ENCODE measurements at regions not wholly inside any gene's neighbourhood (a gene's known extent, or its start where the extent isn't known, plus 50 kb on each side); places are given as distances from the start of the nearest gene placed in this dataset.

- Histone ChIP-seq H3K4me2 (replicated peaks; ENCODE audit: extremely low read depth, low read length, poor library complexity, severe bottlenecking) (no peak overlapping the region), H4K20me1 (ENCODE audit: insufficient read depth, low read length) (no peaks in the 10 kb centered on the region), H3K79me2 (ENCODE audit: insufficient read depth, low read length) (no peaks in the 10 kb centered on the region), H3K27me3 (ENCODE audit: control insufficient read depth in 2 of 2, insufficient read depth in 2 of 2, low read length in 2 of 2) (no peaks in the 10 kb centered on the region), H3K4me1 (ENCODE audit: control insufficient read depth in 1 of 2, insufficient read depth in 2 of 2, low read length in 2 of 2) (no peaks in the 10 kb centered on the region), H3K36me3 (replicated peaks in 1 of 2; ENCODE audit: control insufficient read depth in 1 of 2, insufficient read depth in 2 of 2, low read length in 2 of 2) (no peaks in the 10 kb centered on the region), H3K4me3 (replicated peaks in 1 of 3; ENCODE audit: low read depth in 2 of 3, low read length in 3 of 3) (no peak overlapping the region), H2AFZ (ENCODE audit: insufficient read depth, low read depth, low read length, poor library complexity, severe bottlenecking) (no peak overlapping the region), H3K9me3 (replicated peaks in 1 of 2; ENCODE audit: control insufficient read depth in 1 of 2, insufficient read depth in 1 of 2, low read length in 2 of 2) (peaks cover 0 to 3% of the 10 kb centered on the region in 2 donors), H3K9ac (ENCODE audit: insufficient read depth, low read length, poor library complexity, severe bottlenecking) (no peak overlapping the region), H3K27ac (ENCODE audit: low read depth in 1 of 2, low read length in 2 of 2) (no peak overlapping the region)
- Mint-ChIP-seq H3K27ac (no peak overlapping the region), H3K27me3 (ENCODE audit: low read depth in 3 of 3) (peaks cover 0 to 4% (median 0%) of the 10 kb centered on the region in 3 donors), H3K36me3 (no peaks in the 10 kb centered on the region), H3K4me1 (no peaks in the 10 kb centered on the region), H3K4me3 (no peak overlapping the region), H3K9me3 (peaks cover 3 to 17% (median 6%) of the 10 kb centered on the region in 7 donors)
- no peak for DNase-seq
- 92% methylated on average over 2 of the region's 2 CpGs for WGBS (ENCODE audit: insufficient coverage)
- TF ChIP-seq CTCF (IDR thresholded peaks at IDR 0.05): no peak
- intact Hi-C loops (cut with micrococcal nuclease): no loop called here
Observed at GRCh38 chr20:18991012-18991411, 177.4 kb downstream of the SCP2D1 start.

GRCh38 chr20:18992418-18992817 is 178.8 kb downstream of the SCP2D1 start:
- intact Hi-C loops (cut with micrococcal nuclease): no loop called here
- Histone ChIP-seq H2AFZ (ENCODE audit: insufficient read depth, low read depth, low read length, poor library complexity, severe bottlenecking) (no peak overlapping the region), H3K9me3 (replicated peaks in 1 of 2; ENCODE audit: control insufficient read depth in 1 of 2, insufficient read depth in 1 of 2, low read length in 2 of 2) (peaks cover 0 to 3% of the 10 kb centered on the region in 2 donors), H3K4me2 (replicated peaks; ENCODE audit: extremely low read depth, low read length, poor library complexity, severe bottlenecking) (no peak overlapping the region), H3K4me3 (replicated peaks in 1 of 3; ENCODE audit: low read depth in 2 of 3, low read length in 3 of 3) (no peak overlapping the region), H3K9ac (ENCODE audit: insufficient read depth, low read length, poor library complexity, severe bottlenecking) (no peak overlapping the region), H3K4me1 (ENCODE audit: control insufficient read depth in 1 of 2, insufficient read depth in 2 of 2, low read length in 2 of 2) (no peaks in the 10 kb centered on the region), H4K20me1 (ENCODE audit: insufficient read depth, low read length) (no peaks in the 10 kb centered on the region), H3K36me3 (replicated peaks in 1 of 2; ENCODE audit: control insufficient read depth in 1 of 2, insufficient read depth in 2 of 2, low read length in 2 of 2) (no peaks in the 10 kb centered on the region), H3K27ac (ENCODE audit: low read depth in 1 of 2, low read length in 2 of 2) (no peak overlapping the region), H3K79me2 (ENCODE audit: insufficient read depth, low read length) (no peaks in the 10 kb centered on the region), H3K27me3 (ENCODE audit: control insufficient read depth in 2 of 2, insufficient read depth in 2 of 2, low read length in 2 of 2) (no peaks in the 10 kb centered on the region)
- H3K27ac Mint-ChIP-seq: peak overlapping the region in 1 of 7 donors; percentile 63
- no peaks in the 10 kb centered on the region for H3K4me1 Mint-ChIP-seq
- H3K27me3 Mint-ChIP-seq (ENCODE audit: low read depth in 3 of 3): peaks cover 0 to 4% (median 0%) of the 10 kb centered on the region in 3 donors
- no peaks in the 10 kb centered on the region for H3K36me3 Mint-ChIP-seq
- WGBS (ENCODE audit: insufficient coverage): no CpG with 5 or more reads among the region's 1 CpG
- no peak overlapping the region for H3K4me3 Mint-ChIP-seq
- no peak for DNase-seq
- H3K9me3 Mint-ChIP-seq: peaks cover 3 to 17% (median 7%) of the 10 kb centered on the region in 7 donors
- TF ChIP-seq CTCF (IDR thresholded peaks at IDR 0.05): no peak

All from CD14-positive monocyte (primary cell).